ENCODE measurements at regions not wholly inside any gene's neighbourhood (a gene's known extent, or its start where the extent isn't known, plus 50 kb on each side); places are given as distances from the start of the nearest gene placed in this dataset.

DNA sequence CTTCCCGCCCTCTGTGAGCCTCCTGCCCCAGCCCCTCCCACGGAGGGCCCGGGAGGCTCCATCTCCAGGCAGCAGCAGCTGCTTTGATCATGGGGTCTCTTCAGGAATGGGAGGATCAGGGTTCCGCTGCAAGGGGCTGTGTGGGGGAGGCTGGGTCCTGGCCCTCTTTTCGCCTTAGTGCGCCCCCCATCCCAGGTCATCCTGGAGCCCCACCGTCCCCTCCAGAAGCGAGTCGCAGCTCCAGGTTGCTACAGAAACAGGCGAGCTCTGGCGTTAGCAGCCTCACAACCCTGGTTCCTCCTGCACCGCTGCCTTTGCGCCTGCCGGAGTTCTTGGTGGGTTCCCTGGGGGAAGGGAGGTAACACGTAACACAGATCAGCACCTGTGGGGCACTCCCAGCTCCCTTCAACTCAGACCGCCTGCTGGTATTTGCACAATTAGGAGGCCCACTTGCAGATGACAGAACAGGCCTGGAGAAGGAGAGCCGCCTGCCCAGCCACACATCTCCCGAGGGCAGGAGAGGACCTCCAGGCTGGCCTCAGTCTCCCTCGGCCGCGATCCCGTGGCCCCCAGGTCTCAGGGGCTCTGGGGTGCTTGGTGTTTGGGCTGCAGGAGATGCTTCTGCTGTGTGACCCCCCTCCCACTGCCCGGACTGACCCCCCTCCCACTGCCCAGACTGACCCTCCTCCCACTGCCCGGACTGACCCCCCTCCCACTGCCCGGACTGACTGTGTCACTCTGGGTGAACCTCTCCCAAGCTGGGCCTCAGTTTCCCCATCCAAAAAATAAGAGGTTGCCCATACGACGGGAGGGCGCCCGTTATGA lies 64.2 kb upstream of the ADRA2C start:
- TF ChIP-seq EZH2 (optimal IDR thresholded peaks at IDR 0.05; ENCODE audit: low read depth, low read length) = no peak
- TF ChIP-seq, protein P1, sequence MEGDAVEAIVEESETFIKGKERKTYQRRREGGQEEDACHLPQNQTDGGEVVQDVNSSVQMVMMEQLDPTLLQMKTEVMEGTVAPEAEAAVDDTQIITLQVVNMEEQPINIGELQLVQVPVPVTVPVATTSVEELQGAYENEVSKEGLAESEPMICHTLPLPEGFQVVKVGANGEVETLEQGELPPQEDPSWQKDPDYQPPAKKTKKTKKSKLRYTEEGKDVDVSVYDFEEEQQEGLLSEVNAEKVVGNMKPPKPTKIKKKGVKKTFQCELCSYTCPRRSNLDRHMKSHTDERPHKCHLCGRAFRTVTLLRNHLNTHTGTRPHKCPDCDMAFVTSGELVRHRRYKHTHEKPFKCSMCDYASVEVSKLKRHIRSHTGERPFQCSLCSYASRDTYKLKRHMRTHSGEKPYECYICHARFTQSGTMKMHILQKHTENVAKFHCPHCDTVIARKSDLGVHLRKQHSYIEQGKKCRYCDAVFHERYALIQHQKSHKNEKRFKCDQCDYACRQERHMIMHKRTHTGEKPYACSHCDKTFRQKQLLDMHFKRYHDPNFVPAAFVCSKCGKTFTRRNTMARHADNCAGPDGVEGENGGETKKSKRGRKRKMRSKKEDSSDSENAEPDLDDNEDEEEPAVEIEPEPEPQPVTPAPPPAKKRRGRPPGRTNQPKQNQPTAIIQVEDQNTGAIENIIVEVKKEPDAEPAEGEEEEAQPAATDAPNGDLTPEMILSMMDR (IDR thresholded peaks at IDR 0.05; ENCODE audit: low read length) = no peak
- TF ChIP-seq EZH2phosphoT487 (IDR thresholded peaks at IDR 0.05; ENCODE audit: low read length) = no peak
- H3K4me1 ChIP-seq (ENCODE audit: low read length) = no peaks in the 10 kb centered on the region
- H3K9me3 ChIP-seq (replicated peaks; ENCODE audit: insufficient read depth, low read length) = no peaks in the 10 kb centered on the region
- peaks cover 98% of the 10 kb centered on the region for H3K27me3 ChIP-seq (replicated peaks; ENCODE audit: insufficient read depth, low read length)
- H4K20me1 ChIP-seq (ENCODE audit: insufficient read depth, low read length) = no peaks in the 10 kb centered on the region
- H3K79me2 ChIP-seq (ENCODE audit: low read length) = no peaks in the 10 kb centered on the region
- H3K9ac ChIP-seq (ENCODE audit: low read length) = no peak overlapping the region
- DNase-seq = no peak
- H3K27ac ChIP-seq (ENCODE audit: low read length) = no peak overlapping the region
- H3K36me3 ChIP-seq (replicated peaks; ENCODE audit: insufficient read depth, low read length) = no peaks in the 10 kb centered on the region
- H3K4me3 ChIP-seq (ENCODE audit: low read length) = no peak overlapping the region
- H2AFZ ChIP-seq (ENCODE audit: low read length) = no peak overlapping the region
- H3K4me2 ChIP-seq (ENCODE audit: low read depth, low read length) = no peak overlapping the region
- no peaks in the 10 kb centered on the region for H3K9me2 ChIP-seq (replicated peaks; ENCODE audit: insufficient read depth, low read length)
- no peaks in the 10 kb centered on the region for H3F3A ChIP-seq (ENCODE audit: insufficient read depth, low read length)

GRCh38 chr4:3701271-3701734 lies 64.9 kb upstream of the ADRA2C start:
- Histone ChIP-seq H3K4me2 (ENCODE audit: low read depth, low read length) (no peak overlapping the region), H3K9me3 (replicated peaks; ENCODE audit: insufficient read depth, low read length) (no peaks in the 10 kb centered on the region), H3K9me2 (replicated peaks; ENCODE audit: insufficient read depth, low read length) (no peaks in the 10 kb centered on the region), H3K4me3 (ENCODE audit: low read length) (no peak overlapping the region), H3K36me3 (replicated peaks; ENCODE audit: insufficient read depth, low read length) (no peaks in the 10 kb centered on the region), H3K9ac (ENCODE audit: low read length) (no peak overlapping the region), H3F3A (ENCODE audit: insufficient read depth, low read length) (no peaks in the 10 kb centered on the region), H3K4me1 (ENCODE audit: low read length) (no peaks in the 10 kb centered on the region), H2AFZ (ENCODE audit: low read length) (no peak overlapping the region), H3K27ac (ENCODE audit: low read length) (no peak overlapping the region), H3K79me2 (ENCODE audit: low read length) (no peaks in the 10 kb centered on the region), H4K20me1 (ENCODE audit: insufficient read depth, low read length) (no peaks in the 10 kb centered on the region), H3K27me3 (replicated peaks; ENCODE audit: insufficient read depth, low read length) (peaks cover 98% of the 10 kb centered on the region)
- TF ChIP-seq, protein P1 (IDR thresholded peaks at IDR 0.05; ENCODE audit: low read length) = no peak
- TF ChIP-seq EZH2 (optimal IDR thresholded peaks at IDR 0.05; ENCODE audit: low read depth, low read length) (no peak), EZH2phosphoT487 (IDR thresholded peaks at IDR 0.05; ENCODE audit: low read length) (no peak)
- no peak for DNase-seq

DNA sequence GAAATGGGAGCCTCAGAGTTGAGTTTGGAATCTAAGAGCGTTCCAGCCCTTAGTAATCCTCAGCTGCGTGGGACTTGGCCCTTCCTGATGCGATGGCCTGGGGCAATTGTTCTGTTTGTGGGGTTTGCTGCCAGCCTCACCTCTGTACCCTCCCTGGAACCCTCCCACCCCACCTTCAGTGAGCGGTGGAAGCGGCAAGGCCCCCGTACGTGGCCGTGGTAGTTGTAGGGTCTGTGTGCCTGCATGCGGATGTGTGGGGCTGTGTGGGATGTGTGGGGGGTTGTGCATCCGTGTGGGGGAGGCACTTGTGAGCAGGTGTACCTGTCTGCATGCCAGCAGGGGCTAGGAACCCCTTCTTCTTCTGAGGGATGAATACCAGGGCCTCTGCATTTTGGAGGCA lies 65.4 kb upstream of the ADRA2C start:
- DNase-seq = no peak
- Histone ChIP-seq H3K27me3 (replicated peaks; ENCODE audit: insufficient read depth, low read length) (peaks cover 98% of the 10 kb centered on the region), H2AFZ (ENCODE audit: low read length) (no peak overlapping the region), H3F3A (ENCODE audit: insufficient read depth, low read length) (no peaks in the 10 kb centered on the region), H3K4me1 (ENCODE audit: low read length) (no peaks in the 10 kb centered on the region), H3K9ac (ENCODE audit: low read length) (no peak overlapping the region), H3K9me2 (replicated peaks; ENCODE audit: insufficient read depth, low read length) (no peaks in the 10 kb centered on the region), H3K9me3 (replicated peaks; ENCODE audit: insufficient read depth, low read length) (no peaks in the 10 kb centered on the region), H3K4me2 (ENCODE audit: low read depth, low read length) (no peak overlapping the region), H3K79me2 (ENCODE audit: low read length) (no peaks in the 10 kb centered on the region), H3K36me3 (replicated peaks; ENCODE audit: insufficient read depth, low read length) (no peaks in the 10 kb centered on the region), H3K27ac (ENCODE audit: low read length) (no peak overlapping the region), H3K4me3 (ENCODE audit: low read length) (no peak overlapping the region), H4K20me1 (ENCODE audit: insufficient read depth, low read length) (no peaks in the 10 kb centered on the region)
- TF ChIP-seq EZH2phosphoT487 (IDR thresholded peaks at IDR 0.05; ENCODE audit: low read length) = no peak
- TF ChIP-seq, protein P1 (IDR thresholded peaks at IDR 0.05; ENCODE audit: low read length) = no peak
- no peak for TF ChIP-seq EZH2 (optimal IDR thresholded peaks at IDR 0.05; ENCODE audit: low read depth, low read length)
